ENCODE measurements at regions not wholly inside any gene's neighbourhood (a gene's known extent, or its start where the extent isn't known, plus 50 kb on each side); places are given as distances from the start of the nearest gene placed in this dataset.
"Not testable (repeated sequence)": the region's sequence is repeated elsewhere in the genome, so short reads cannot be mapped to it uniquely, and the experiment has no call there.

- FAIRE-seq: not testable (repeated sequence)
Observed at GRCh38 chr15:20284891-20285535, 256.6 kb downstream of the GOLGA6L6 start.

- not testable (repeated sequence) for FAIRE-seq
Observed at GRCh38 chr15:20283651-20284050, 257.9 kb downstream of the GOLGA6L6 start.

DNA sequence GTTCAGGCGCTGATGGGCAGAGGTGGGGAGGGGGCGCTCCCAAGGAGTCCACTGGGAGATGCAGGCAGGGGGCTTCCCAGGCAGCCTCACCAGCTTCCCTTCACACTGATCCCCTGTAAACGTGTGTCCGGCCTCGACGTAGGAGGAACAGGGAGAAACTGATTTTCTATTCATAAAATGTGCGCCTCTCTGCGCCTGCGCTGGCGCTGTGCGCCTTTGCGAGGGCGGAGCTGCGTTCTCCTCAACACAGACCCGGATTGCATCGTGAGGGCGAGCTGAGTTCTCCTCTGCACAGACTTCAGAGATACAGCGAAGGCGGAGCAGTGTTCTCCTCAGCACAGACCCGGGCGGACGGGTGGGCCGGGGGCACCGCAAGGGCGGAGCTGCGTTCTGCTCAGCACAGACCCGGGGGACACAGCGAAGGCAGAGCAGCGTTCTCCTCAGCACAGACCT is 259.1 kb downstream of the GOLGA6L6 start:
- not testable (repeated sequence) for FAIRE-seq

- not testable (repeated sequence) for FAIRE-seq
Observed at GRCh38 chr15:20281567-20282275, 259.9 kb downstream of the GOLGA6L6 start.

DNA sequence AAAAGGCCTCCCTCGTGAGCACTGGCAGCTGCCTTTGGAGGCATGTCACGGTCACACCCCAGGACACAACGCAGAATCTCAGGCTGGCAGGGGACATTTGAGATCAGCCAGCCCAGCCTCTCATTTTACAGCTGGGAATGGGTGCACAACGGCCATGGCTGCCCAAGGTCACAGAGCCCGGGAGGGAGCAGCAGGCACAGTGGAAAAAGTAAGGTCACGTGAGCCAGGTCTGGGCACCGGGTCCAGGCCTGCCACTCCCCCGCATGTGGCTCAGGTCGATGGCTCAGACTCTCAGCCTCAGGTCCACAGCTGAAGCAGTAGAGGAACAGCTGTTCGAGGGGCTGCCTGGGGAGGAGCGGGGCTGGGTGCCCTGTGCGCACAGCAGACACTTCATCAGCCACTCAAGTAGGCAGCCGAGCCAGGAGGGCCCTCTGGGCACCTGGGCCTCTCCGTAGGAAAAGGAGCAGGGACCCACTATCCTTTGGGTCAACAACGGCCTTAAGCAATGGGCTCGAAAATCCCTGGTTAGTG is 260.6 kb downstream of the GOLGA6L6 start:
- no peak for FAIRE-seq

GRCh38 chr15:20280141-20280932 is 261.3 kb downstream of the GOLGA6L6 start:
- not testable (repeated sequence) for FAIRE-seq

GRCh38 chr15:20279056-20279455 is 262.5 kb downstream of the GOLGA6L6 start:
- not testable (repeated sequence) for FAIRE-seq

GRCh38 chr15:20278376-20278775 is 263.2 kb downstream of the GOLGA6L6 start:
- not testable (repeated sequence) for FAIRE-seq

- FAIRE-seq: not testable (repeated sequence)
Observed at GRCh38 chr15:20277451-20277850, 264.1 kb downstream of the GOLGA6L6 start.

DNA sequence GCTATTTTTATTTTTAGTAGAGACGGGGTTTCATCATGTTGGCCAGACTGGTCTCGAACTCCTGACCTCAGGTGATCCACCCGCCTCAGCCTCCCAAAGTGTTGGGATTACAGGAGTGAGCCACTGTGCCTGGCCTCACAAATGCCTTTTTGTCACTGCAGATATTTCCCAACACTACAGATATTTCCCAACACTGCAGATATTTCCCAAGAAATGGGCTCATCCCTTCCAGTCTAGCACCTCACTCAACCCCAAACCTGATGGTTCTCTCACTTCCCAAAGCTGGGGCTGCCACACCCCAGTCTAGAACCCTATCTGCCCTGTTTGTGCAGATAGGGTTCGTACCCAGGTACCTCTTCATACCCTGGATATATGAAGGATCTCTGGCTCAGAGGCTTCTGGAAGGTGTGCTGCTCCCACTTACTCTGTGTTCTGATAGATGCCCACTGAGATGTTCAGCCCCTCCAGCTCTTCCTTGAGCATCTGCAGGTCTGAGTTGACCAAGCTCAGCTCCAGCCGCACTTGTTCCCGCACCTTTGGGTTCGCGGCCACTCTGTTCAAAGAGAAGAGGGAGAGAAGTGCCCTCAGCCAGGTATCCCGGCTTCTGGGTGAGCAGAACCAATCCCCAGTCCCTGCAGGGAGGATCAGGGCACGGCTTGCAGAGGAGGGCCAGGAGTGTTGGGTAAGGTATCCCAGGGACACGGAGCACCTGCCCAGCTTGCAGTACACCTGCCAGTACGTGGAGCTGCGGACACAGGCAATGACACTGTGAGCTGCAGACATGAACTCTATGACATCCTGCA is 265.1 kb downstream of the GOLGA6L6 start:
- FAIRE-seq: not testable (repeated sequence)

- FAIRE-seq: not testable (repeated sequence)
Observed at GRCh38 chr15:20275373-20275967, 266.1 kb downstream of the GOLGA6L6 start.

GRCh38 chr15:20272422-20273184 is 269.0 kb downstream of the GOLGA6L6 start:
- FAIRE-seq: no peak

DNA sequence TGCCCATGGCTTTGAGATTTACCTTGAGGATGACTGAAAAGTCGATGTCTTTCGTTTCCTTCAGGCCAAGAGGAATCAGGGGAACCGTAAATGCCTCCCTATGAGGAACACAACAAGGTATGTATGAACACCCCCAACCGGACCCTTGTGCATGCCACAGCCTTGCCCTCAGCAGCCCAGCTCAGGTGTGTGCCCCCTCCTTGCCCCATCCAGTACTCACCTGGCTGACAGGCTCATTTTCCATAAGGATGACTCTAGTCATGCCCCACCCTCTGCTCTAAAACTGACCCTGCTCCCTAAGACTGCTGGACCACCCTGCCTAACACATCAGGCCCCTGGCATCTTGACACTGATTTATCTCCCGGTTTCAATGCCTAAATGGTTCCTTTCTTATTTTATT is 270.0 kb downstream of the GOLGA6L6 start:
- no peak for FAIRE-seq

DNA sequence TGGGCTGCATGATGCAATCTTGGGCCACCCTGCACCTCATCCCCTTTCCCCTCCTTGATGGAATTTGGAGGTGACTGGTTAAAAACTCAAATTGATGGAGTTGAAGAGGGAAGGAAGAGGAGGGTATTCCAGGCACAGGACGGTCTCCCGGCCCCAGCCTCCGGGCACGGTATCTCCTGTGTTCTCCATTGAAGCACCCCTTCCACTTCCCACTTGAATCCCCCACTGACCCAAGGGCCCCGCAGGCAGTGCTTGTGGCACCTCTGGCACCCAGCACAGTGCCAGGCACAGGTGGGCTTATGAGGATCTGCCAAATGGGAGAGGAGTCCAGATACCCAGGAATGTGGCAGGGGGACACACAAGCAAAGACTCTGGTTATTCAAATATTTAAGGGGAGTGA is 271.6 kb downstream of the GOLGA6L6 start:
- FAIRE-seq: not testable (repeated sequence)

DNA sequence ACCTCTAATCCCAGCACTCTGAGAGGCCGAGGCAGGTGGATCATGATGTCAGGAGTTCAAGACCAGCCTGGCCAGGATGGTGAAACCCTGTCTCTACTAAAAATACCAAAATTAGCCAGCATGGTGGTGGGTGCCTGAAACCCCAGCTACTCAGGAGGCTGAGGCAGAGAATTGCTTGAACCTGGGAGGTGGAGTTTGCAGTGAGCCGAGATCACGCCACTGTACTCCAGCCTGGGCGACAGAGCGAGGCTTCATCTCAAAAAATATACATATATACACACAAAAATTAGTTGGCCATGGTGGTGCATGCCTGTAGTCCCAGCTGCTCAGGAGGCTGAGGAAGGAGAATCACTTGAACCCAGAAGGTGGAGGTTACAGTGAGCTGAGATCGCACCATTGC is 273.6 kb downstream of the GOLGA6L6 start:
- not testable (repeated sequence) for FAIRE-seq

DNA sequence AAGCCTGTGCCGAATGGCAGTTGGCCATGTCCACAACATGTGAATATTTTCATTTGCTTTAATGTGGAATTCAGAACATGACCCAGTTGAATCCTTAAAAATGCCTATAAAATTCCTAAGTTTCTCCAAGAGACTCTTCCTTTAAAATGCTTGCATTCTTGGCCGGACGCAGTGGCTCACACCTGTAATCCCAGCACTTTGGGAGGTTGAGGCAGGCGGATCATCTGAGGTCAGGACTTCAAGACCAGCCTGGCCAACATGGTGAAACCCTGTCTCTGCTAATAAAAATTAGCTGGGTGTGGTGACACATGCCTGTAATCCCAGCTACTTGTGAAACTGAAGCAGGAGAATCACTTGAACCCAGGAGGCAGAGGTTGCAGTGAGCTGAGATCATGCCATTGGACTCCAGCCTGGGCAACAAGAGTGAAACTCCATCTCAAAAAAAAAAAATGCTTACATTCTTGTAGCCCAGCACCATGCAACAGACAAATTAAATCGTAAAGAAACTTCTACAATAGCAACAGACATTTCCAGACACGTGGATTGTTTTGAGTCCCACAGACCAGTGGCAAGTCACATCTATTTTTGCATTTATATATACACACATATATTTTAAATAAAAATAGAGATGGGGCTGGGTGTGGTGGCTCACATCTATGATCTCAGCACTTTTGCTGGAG is 274.4 kb downstream of the GOLGA6L6 start:
- FAIRE-seq: not testable (repeated sequence)

DNA sequence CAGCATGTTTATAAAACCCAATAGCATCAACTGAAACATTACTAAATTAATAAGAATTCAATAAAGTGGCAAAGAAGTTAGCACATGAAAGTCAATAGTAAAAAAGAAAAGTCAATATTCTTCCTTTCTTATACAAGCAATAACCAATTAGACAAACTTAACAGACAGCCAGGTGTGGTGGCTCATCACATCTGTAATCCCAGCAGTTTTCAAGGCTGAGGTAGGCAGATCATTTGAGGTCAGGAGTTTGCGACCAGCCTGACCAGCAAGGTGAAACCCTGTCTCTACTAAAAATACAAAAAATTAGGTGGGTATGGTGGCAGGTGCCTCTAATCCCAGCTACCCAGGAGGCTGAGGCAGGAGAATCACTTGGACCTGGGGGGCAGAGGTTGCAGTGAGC is 275.9 kb downstream of the GOLGA6L6 start:
- FAIRE-seq: not testable (repeated sequence)

- FAIRE-seq: not testable (repeated sequence)
Observed at GRCh38 chr15:20261321-20262280, 280.0 kb downstream of the GOLGA6L6 start.

- FAIRE-seq: not testable (repeated sequence)
Observed at GRCh38 chr15:20260650-20261049, 280.9 kb downstream of the GOLGA6L6 start.

Data from TTC549 (cell line).